ENCODE measurements at regions not wholly inside any gene's neighbourhood (a gene's known extent, or its start where the extent isn't known, plus 50 kb on each side); places are given as distances from the start of the nearest gene placed in this dataset.
A peak's percentile ranks its signal among the peaks of the same experiment; 100 is the strongest.

GRCh38 chr6:40937491-40937890 is 101.5 kb downstream of the UNC5CL start:
- no peak for DNase-seq (ENCODE audit: low read depth)

GRCh38 chr6:40936818-40937251 is 102.2 kb downstream of the UNC5CL start:
- peak; percentile 10 for DNase-seq (ENCODE audit: low read depth)

- DNase-seq (ENCODE audit: low read depth) = no peak
Observed at GRCh38 chr6:40933864-40934263, 105.2 kb downstream of the UNC5CL start.

- DNase-seq (ENCODE audit: low read depth) = no peak
Observed at GRCh38 chr6:40932953-40933352, 106.1 kb downstream of the UNC5CL start.

- no peak for DNase-seq (ENCODE audit: low read depth)
Observed at GRCh38 chr6:40932366-40932765, 106.7 kb downstream of the UNC5CL start.

- DNase-seq (ENCODE audit: low read depth) = no peak
Observed at GRCh38 chr6:40931931-40932330, 107.1 kb downstream of the UNC5CL start.

- DNase-seq (ENCODE audit: low read depth) = no peak
Observed at GRCh38 chr6:40930555-40930954, 108.5 kb downstream of the UNC5CL start.

- DNase-seq (ENCODE audit: low read depth) = no peak
Observed at GRCh38 chr6:40930045-40930444, 109.0 kb downstream of the UNC5CL start.

- DNase-seq (ENCODE audit: low read depth) = no peak
Observed at GRCh38 chr6:40929176-40929575, 109.8 kb downstream of the UNC5CL start.

GRCh38 chr6:40928763-40929162 is 110.3 kb downstream of the UNC5CL start:
- DNase-seq (ENCODE audit: low read depth) = no peak

GRCh38 chr6:40928307-40928706 is 110.7 kb downstream of the UNC5CL start:
- no peak for DNase-seq (ENCODE audit: low read depth)

GRCh38 chr6:40925341-40925740 is 113.7 kb downstream of the UNC5CL start:
- no peak for DNase-seq (ENCODE audit: low read depth)

- no peak for DNase-seq (ENCODE audit: low read depth)
Observed at GRCh38 chr6:40924839-40925238, 114.2 kb downstream of the UNC5CL start.

GRCh38 chr6:40923880-40924279 is 115.1 kb downstream of the UNC5CL start:
- DNase-seq (ENCODE audit: low read depth) = no peak

GRCh38 chr6:40923326-40923725 is 115.7 kb downstream of the UNC5CL start:
- no peak for DNase-seq (ENCODE audit: low read depth)

GRCh38 chr6:40922281-40922680 is 116.7 kb downstream of the UNC5CL start:
- DNase-seq (ENCODE audit: low read depth) = no peak

- DNase-seq (ENCODE audit: low read depth) = no peak
Observed at GRCh38 chr6:40918040-40918651, 120.9 kb downstream of the UNC5CL start.

- no peak for DNase-seq (ENCODE audit: low read depth)
Observed at GRCh38 chr6:40917603-40918002, 121.4 kb downstream of the UNC5CL start.

GRCh38 chr6:40916845-40917244 is 122.2 kb downstream of the UNC5CL start:
- DNase-seq (ENCODE audit: low read depth) = no peak

GRCh38 chr6:40915165-40915564 is 123.9 kb downstream of the UNC5CL start:
- DNase-seq (ENCODE audit: low read depth) = no peak

- DNase-seq (ENCODE audit: low read depth) = no peak
Observed at GRCh38 chr6:40914005-40914404, 125.0 kb downstream of the UNC5CL start.

- DNase-seq (ENCODE audit: low read depth) = no peak
Observed at GRCh38 chr6:40912158-40912946, 126.7 kb downstream of the UNC5CL start.

GRCh38 chr6:40910260-40910893 is 128.6 kb downstream of the UNC5CL start:
- DNase-seq (ENCODE audit: low read depth) = no peak
